Tibial nerve (tissue), 4 donors: ENCODE measurements at regions not wholly inside any gene's neighbourhood (a gene's known extent, or its start where the extent isn't known, plus 50 kb on each side); places are given as distances from the start of the nearest gene placed in this dataset.
A peak's percentile ranks its signal among the peaks of the same experiment; 100 is the strongest.

Experiments
- DNase-seq, 2 donors: peaks; one replicate each; pipeline ENCODE4 v3.0.0-alpha.2; 2019; ENCODE audit warnings: low spot score in 2 of 2
- H3K27ac ChIP-seq, 4 donors: fragments of 200-600 bp; sonication (generic) in 3 of 4; one replicate each; pipeline ENCODE4 v1.5.1; 2017 to 2019; ENCODE audit warnings: mild to moderate bottlenecking in 1 of 4
- H3K27me3 ChIP-seq, 2 donors: fragments of 200-600 bp; sonication (generic) in 1 of 2; one replicate each; pipeline versions ENCODE4 v1.5.1 to v1.6.0; 2017 to 2019
- H3K36me3 ChIP-seq, 3 donors: fragments of 200-600 bp; sonication (generic); one replicate each; pipeline ENCODE4 v1.5.1; 2018 to 2019
- H3K4me1 ChIP-seq, 4 donors: fragments of 200-600 bp; sonication (generic) in 3 of 4; one replicate each; pipeline ENCODE4 v1.5.1; 2017 to 2019
- H3K4me3 ChIP-seq, 4 donors: fragments of 200-600 bp; sonication (generic) in 3 of 4; one replicate each; pipeline ENCODE4 v1.5.1; 2017 to 2019; ENCODE audit warnings: mild to moderate bottlenecking in 1 of 4, moderate library complexity in 1 of 4
- H3K9me3 ChIP-seq, 4 donors: fragments of 200-600 bp; sonication (generic) in 3 of 4; one replicate each; pipeline ENCODE4 v1.5.1; 2017 to 2019
- CTCF ChIP-seq, 5 experiments: fragments of 200-600 bp in 3 of 5; fragments of 450-650 bp in 2 of 5; sonication (generic) in 3 of 5; IDR thresholded peaks; one replicate each; pipeline ENCODE4 v1.5.1; 2016 to 2019; ENCODE audit warnings: antibody characterized with exemption in 5 of 5, mild to moderate bottlenecking in 3 of 5, moderate library complexity in 2 of 5
- EP300 ChIP-seq, 2 donors: sonication (generic); formaldehyde crosslinking; IDR thresholded peaks; one replicate each; pipeline ENCODE4 v1.6.1; 2017; ENCODE audit warnings: antibody characterized with exemption in 2 of 2, mild to moderate bottlenecking in 1 of 2
- POLR2A ChIP-seq, 2 donors: fragments of 450-650 bp; IDR thresholded peaks; one replicate each; pipeline ENCODE4 v1.6.1; 2017; ENCODE audit warnings: antibody characterized with exemption in 2 of 2, mild to moderate bottlenecking in 2 of 2, moderate library complexity in 2 of 2
- WGBS, 2 donors: methylation state at CpG; one replicate each; pipeline ENCODE4 v1.1.5; 2018; 5-methylcytosine and 5-hydroxymethylcytosine counted together

- WGBS, 2 donors: 62 to 63% methylated on average over 4 of the region's 4 CpGs
- TF ChIP-seq CTCF (IDR thresholded peaks at IDR 0.05): no peak
- H3K9me3 ChIP-seq: no peaks in the 10 kb centered on the region
- no peaks in the 10 kb centered on the region for H3K36me3 ChIP-seq
- H3K4me1 ChIP-seq: peaks cover 0 to 4% (median 0%) of the 10 kb centered on the region in 4 donors
- H3K27ac ChIP-seq: no peak overlapping the region
- H3K27me3 ChIP-seq: no peaks in the 10 kb centered on the region
- DNase-seq: no peak
- no peak overlapping the region for H3K4me3 ChIP-seq
These were observed 134.0 kb upstream of the PHACTR1 start for GRCh38 chr6:12582421-12583110.

GRCh38 chr6:12584631-12585405 lies 131.7 kb upstream of the PHACTR1 start:
- H3K9me3 ChIP-seq: no peaks in the 10 kb centered on the region
- H3K4me1 ChIP-seq: peaks cover 0 to 4% (median 0%) of the 10 kb centered on the region in 4 donors
- no peak overlapping the region for H3K4me3 ChIP-seq
- no peak for DNase-seq
- no peaks in the 10 kb centered on the region for H3K27me3 ChIP-seq
- TF ChIP-seq POLR2A (IDR thresholded peaks at IDR 0.05): no peak
- no peak for TF ChIP-seq CTCF (IDR thresholded peaks at IDR 0.05)
- TF ChIP-seq EP300 (IDR thresholded peaks at IDR 0.05): no peak
- H3K27ac ChIP-seq: peak overlapping the region in 1 of 4 donors; percentile 63
- no peaks in the 10 kb centered on the region for H3K36me3 ChIP-seq
- 55 to 69% methylated on average over 14 of the region's 14 CpGs for WGBS, 2 donors

GRCh38 chr6:12585497-12585958 lies 131.0 kb upstream of the PHACTR1 start:
- H3K4me3 ChIP-seq: no peak overlapping the region
- no peaks in the 10 kb centered on the region for H3K27me3 ChIP-seq
- TF ChIP-seq CTCF (IDR thresholded peaks at IDR 0.05): no peak
- TF ChIP-seq EP300 (IDR thresholded peaks at IDR 0.05): no peak
- TF ChIP-seq POLR2A (IDR thresholded peaks at IDR 0.05): no peak
- no peak for DNase-seq
- 51 to 62% methylated on average over 12 of the region's 12 CpGs for WGBS, 2 donors
- H3K36me3 ChIP-seq: no peaks in the 10 kb centered on the region
- no peaks in the 10 kb centered on the region for H3K9me3 ChIP-seq
- peak overlapping the region in 1 of 4 donors; percentile 63 for H3K27ac ChIP-seq
- peaks cover 0 to 4% (median 0%) of the 10 kb centered on the region in 4 donors for H3K4me1 ChIP-seq

- H3K4me3 ChIP-seq: no peak overlapping the region
These were observed 129.7 kb upstream of the PHACTR1 start for GRCh38 chr6:12586721-12587480.

More at GRCh38 chr6:12586721-12587480, 129.7 kb upstream of the PHACTR1 start:
- TF ChIP-seq CTCF (IDR thresholded peaks at IDR 0.05) (no peak), POLR2A (IDR thresholded peaks at IDR 0.05) (no peak), EP300 (IDR thresholded peaks at IDR 0.05) (no peak)
- no peaks in the 10 kb centered on the region for H3K27me3 ChIP-seq
- 87% methylated on average over 9 of the region's 9 CpGs for WGBS, 2 donors
- DNase-seq: no peak
- H3K27ac ChIP-seq: no peak overlapping the region
- peaks cover 0 to 4% (median 0%) of the 10 kb centered on the region in 4 donors for H3K4me1 ChIP-seq
- no peaks in the 10 kb centered on the region for H3K9me3 ChIP-seq
- no peaks in the 10 kb centered on the region for H3K36me3 ChIP-seq
